ENCODE measurements at regions not wholly inside any gene's neighbourhood (a gene's known extent, or its start where the extent isn't known, plus 50 kb on each side); places are given as distances from the start of the nearest gene placed in this dataset.
A peak's percentile ranks its signal among the peaks of the same experiment; 100 is the strongest.

GRCh38 chr2:134178138-134178877, 75.6 kb upstream of the MGAT5 start:
- no peak for DNase-seq (ENCODE audit: low read depth)

DNA sequence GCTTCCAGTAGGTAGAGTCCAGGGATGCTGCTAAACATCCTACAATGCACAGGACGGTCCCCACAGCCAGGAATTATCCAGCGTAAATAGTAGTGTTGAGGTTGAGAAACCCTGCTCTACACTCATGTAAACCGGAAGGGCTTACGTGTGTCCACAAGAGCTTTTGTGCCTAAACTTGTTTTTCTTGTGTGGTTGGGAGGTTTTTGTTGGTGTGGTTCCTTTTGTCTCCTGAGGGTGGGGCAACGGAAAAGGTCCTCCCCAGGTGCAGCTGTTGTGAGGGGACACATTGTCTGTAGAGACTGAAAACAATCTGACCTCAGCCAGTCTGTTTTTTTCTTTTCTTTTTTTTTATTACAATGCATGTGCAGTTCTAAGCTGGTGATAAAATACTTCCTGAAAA, 72.7 kb upstream of the MGAT5 start:
- DNase-seq (ENCODE audit: low read depth) = no peak

- DNase-seq (ENCODE audit: low read depth) = no peak
These were observed 70.2 kb upstream of the MGAT5 start for GRCh38 chr2:134183679-134184078.

DNA sequence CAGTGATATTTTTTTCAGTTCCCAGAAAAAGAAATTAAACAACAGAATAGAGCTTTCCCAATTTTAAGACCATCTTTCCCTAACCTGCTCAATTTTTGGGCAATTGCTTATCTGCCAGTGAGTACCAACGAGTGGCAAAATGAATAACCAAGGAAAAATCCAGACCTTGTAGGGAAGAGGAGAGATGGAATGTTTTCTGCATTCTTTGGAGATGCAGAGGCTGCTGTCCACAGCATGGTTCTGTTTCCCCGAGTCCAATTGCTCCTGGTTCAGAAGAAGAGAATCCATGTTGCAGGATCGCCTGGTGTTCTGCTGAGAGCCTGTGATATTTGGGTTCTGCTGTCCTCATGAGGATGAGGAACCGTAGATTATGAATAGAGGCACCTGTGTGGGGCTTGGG, 68.2 kb upstream of the MGAT5 start:
- no peak for DNase-seq (ENCODE audit: low read depth)

DNA sequence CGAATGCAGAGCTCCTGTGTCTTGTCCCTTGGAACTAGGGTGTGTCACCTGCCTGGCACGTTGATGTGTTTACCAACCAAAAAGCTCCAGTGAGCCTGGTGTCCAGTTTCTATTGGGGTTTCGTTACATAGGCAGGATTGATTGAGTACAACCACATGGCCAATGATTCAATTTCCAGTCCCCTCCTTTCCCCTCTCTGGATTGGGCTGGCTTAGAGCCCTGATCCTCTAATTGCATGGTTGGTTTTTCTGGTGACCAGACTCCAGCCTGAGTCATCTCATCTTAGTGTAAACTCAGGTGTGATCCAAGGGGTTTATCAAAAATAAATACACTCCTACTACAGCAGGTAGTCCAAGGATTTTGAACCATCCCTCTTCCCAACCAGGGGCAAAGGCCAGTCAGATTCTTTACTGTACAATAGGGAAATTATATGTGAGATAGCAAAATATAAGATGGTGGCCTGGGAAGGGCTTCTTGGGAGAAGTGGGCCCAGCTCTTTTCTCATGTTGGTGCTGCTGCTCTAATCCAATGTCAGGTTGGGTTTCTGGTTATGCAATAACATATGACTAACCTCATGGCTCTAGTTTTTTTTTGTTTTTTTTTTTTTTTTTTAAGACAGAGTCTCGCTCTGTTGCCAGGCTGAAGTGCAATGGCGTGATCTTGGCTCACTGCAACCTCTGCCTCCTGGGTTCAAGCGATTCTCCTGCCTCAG, 64.7 kb upstream of the MGAT5 start:
- DNase-seq (ENCODE audit: low read depth) = no peak

GRCh38 chr2:134190062-134190806, 63.6 kb upstream of the MGAT5 start:
- DNase-seq (ENCODE audit: low read depth) = no peak

DNA sequence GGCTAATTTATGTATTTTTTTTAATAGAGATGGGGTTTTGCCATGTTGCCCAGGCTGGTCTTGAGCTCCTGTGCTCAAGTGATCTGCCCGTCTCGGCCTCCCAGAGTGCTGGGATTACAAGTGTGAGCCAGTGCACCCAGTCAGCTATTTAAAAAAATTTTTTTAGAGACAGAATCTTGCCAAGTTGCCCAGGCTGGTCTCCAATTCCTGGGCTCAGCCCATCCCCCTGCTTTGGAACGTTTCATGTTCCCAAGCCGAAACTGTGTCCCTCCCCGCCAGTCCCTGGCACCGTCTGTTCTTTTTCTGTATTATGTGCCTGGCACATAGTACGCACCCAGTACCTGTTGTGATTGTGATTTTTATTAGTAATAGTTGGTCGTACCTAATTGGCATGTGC, 63.1 kb upstream of the MGAT5 start:
- no peak for DNase-seq (ENCODE audit: low read depth)

DNA sequence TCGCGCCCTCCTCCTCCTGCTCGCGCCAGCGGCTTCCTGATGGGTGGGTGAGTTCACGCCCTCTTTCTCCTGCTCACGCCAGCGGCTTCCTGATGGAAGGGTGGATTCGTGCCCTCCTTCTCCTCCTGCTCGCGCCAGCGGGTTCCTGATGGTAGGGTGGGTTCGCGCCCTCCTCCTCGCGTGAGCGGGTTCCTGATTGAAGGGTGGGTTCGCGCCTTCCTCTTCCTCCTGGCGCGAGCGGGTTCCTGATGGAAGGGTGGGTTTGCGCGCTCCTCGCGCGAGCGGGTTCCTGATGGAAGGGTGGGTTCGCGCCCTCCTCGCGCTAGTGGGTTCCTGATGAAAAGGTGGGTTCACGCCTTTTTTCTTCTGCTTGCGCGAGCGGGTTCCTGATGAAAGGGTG, 62.0 kb upstream of the MGAT5 start:
- DNase-seq (ENCODE audit: low read depth) = no peak

- DNase-seq (ENCODE audit: low read depth) = peak; percentile 26
These were observed 60.9 kb upstream of the MGAT5 start for GRCh38 chr2:134193006-134193405.

- DNase-seq (ENCODE audit: low read depth) = no peak
These were observed 59.4 kb upstream of the MGAT5 start for GRCh38 chr2:134194519-134194918.

DNA sequence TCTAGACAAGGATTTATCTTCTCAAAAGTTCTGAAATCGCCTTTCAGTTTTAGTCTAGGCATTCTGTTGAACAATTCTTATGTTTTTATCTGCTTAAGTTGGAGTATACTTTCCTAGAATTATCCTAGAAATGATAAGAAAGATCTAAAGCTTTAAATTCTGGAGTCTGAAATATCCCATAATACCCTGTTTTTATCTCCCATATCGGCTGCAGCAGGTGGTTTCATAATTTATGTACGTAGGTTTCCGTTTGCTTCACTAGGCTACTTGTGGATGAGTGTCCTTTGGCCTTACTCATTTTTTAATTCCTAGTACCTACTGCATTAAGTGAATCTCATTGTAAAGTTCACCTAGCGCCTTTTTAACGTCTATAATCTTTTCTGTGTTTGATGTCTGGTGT, 58.5 kb upstream of the MGAT5 start:
- DNase-seq (ENCODE audit: low read depth) = no peak

DNA sequence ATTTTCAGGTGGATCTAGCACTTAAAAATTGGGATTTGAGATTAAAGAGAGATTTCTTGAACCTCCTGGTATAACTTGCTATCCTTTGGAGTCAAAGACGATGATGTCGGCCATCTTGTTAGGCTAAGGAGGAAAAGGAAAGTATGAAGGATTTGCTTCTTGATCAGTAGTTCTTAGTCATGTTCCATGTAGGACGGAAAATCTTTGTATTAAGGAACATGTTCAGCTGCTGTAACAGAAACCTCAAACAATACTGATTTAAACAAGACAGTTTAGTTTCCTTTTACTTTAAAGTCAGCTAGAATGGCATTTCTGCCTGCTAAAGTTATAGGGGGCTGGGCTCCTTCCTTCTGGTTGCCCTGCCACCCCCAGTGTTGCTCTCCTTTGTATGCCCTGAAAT, 56.4 kb upstream of the MGAT5 start:
- DNase-seq (ENCODE audit: low read depth) = no peak

GRCh38 chr2:134198006-134198634, 55.8 kb upstream of the MGAT5 start:
- DNase-seq (ENCODE audit: low read depth) = no peak

GRCh38 chr2:134199123-134199522, 54.7 kb upstream of the MGAT5 start:
- no peak for DNase-seq (ENCODE audit: low read depth)

GRCh38 chr2:134200036-134200618, 53.7 kb upstream of the MGAT5 start:
- DNase-seq (ENCODE audit: low read depth) = no peak

GRCh38 chr2:134201533-134201932, 52.3 kb upstream of the MGAT5 start:
- DNase-seq (ENCODE audit: low read depth) = no peak

GRCh38 chr2:134202371-134202770, 51.5 kb upstream of the MGAT5 start:
- no peak for DNase-seq (ENCODE audit: low read depth)

- no peak for DNase-seq (ENCODE audit: low read depth)
These were observed 50.7 kb upstream of the MGAT5 start for GRCh38 chr2:134203175-134203574.

Measured in HS-5 (cell line).